Fibroblast of mammary gland (primary cell): ENCODE measurements at regions not wholly inside any gene's neighbourhood (a gene's known extent, or its start where the extent isn't known, plus 50 kb on each side); places are given as distances from the start of the nearest gene placed in this dataset.
"Not testable (repeated sequence)": the region's sequence is repeated elsewhere in the genome, so short reads cannot be mapped to it uniquely, and the experiment has no call there.

ENCODE experiments used
- DNase-seq: peaks from one replicate; pipeline ENCODE4 v3.0.0-alpha.2; 2010; ENCODE audit warnings: low read depth
- H3K4me3 ChIP-seq: 2 replicates; pipeline ENCODE4 v1.5.1; 2011; ENCODE audit warnings: low read depth, mild to moderate bottlenecking, low read length, moderate library complexity; ENCODE audit not compliant: control insufficient read depth
- CTCF ChIP-seq: conservative IDR thresholded peaks from 2 replicates; pipeline ENCODE4 v1.5.1; 2011; ENCODE audit warnings: low read depth, low read length, inconsistent platforms; ENCODE audit not compliant: control insufficient read depth, insufficient read depth

- peak; percentile 41 for TF ChIP-seq CTCF
- DNase-seq, result peak; percentile 11
- no peak overlapping the region for H3K4me3 ChIP-seq
These were observed 582.4 kb upstream of the RAB6C start for GRCh38 chr2:129396980-129397599.

- TF ChIP-seq CTCF, result no peak
- no peak for DNase-seq
- no peak overlapping the region for H3K4me3 ChIP-seq
These were observed 578.6 kb upstream of the RAB6C start for GRCh38 chr2:129400826-129401225.

- H3K4me3 ChIP-seq, result no peak overlapping the region
- TF ChIP-seq CTCF, result no peak
- DNase-seq, result no peak
These were observed 577.4 kb upstream of the RAB6C start for GRCh38 chr2:129402076-129402475.

- TF ChIP-seq CTCF, result no peak
- no peak for DNase-seq
- H3K4me3 ChIP-seq, result no peak overlapping the region
These were observed 575.3 kb upstream of the RAB6C start for GRCh38 chr2:129404000-129404685.

GRCh38 chr2:129408570-129408969 is 570.9 kb upstream of the RAB6C start:
- no peak for TF ChIP-seq CTCF
- DNase-seq, result no peak

GRCh38 chr2:129417041-129417440 is 562.4 kb upstream of the RAB6C start:
- H3K4me3 ChIP-seq, DNase-seq: not testable (repeated sequence)

More at GRCh38 chr2:129408570-129408969, 570.9 kb upstream of the RAB6C start:
- no peak overlapping the region for H3K4me3 ChIP-seq

GRCh38 chr2:129422028-129422427 is 557.4 kb upstream of the RAB6C start:
- no peak for DNase-seq
- no peak for TF ChIP-seq CTCF
- H3K4me3 ChIP-seq, result no peak overlapping the region
